GM19023 (cell line): ENCODE measurements at regions not wholly inside any gene's neighbourhood (a gene's known extent, or its start where the extent isn't known, plus 50 kb on each side); places are given as distances from the start of the nearest gene placed in this dataset.

Experiments used
- ATAC-seq: cut with Tn5 transposase; IDR thresholded peaks from one replicate; pipeline ENCODE4 v1.9.1; 2021; ENCODE audit warnings: mild to moderate bottlenecking, moderate library complexity; ENCODE audit not compliant: unreplicated experiment

GRCh38 chr11:45448561-45448960 lies 162.4 kb upstream of the SYT13 start:
- no peak for ATAC-seq

GRCh38 chr11:45446998-45447397 lies 160.9 kb upstream of the SYT13 start:
- no peak for ATAC-seq

DNA sequence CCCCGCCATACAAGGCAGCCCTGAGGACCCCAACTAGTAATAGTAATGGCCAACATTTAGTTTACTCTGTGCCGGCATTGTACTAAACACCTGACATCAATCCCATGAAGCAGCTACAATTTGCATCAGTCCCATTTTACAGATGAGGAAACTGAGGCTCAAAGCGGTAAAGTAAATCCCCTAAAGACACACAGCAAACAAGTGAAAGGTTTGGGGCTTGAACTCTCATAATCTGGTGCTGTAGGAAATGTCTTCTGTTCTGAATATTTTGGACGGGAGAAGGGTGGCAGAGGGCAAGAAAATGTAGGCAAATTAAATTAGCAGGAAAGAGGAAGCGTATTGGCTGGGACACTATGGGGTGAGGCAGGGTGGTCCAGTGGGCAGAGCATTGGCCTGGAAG lies 160.3 kb upstream of the SYT13 start:
- no peak for ATAC-seq

DNA sequence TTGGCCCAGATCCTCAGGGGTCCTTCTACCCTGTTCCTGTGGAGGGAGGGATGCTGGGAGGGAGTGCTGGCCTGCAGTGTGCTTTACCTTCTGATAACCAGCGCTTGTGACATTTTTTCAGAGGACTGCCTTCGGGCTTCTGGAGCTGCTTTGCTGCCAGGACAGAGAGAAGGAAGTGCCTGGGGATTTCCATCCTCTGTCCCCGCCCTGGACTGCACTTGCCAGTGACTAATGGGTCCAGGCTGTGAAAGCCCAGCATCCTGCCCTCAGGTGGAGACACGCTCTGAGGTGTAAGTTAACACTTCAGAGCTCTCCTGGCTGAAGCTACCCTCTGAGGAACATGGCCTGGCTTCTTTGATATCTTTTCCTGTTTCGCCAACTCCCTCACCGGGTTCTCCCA lies 158.7 kb upstream of the SYT13 start:
- ATAC-seq, result no peak

- no peak for ATAC-seq
Observed at GRCh38 chr11:45440111-45440510, 154.0 kb upstream of the SYT13 start.

GRCh38 chr11:45436966-45437365 lies 150.8 kb upstream of the SYT13 start:
- ATAC-seq, result no peak

DNA sequence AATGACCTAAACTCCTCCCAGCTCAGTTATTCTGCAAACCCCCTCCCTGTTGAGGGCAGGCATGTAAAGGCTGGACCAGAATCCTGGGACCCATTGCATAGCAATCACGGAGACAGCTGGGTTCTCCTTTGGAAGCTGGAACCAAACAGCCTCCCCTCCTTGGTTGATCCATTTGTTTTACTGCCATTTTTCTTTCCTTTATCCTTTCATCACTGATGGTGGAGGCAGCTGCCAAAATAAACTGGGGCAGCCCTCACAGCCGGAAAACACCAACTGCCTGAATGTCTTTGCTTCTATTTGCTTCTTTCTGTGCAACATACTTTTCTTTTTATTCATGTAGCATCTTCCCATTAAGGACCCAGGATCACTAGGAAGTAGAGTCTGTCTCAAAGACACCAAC lies 150.0 kb upstream of the SYT13 start:
- ATAC-seq, result no peak

GRCh38 chr11:45435706-45436105 lies 149.6 kb upstream of the SYT13 start:
- no peak for ATAC-seq

- no peak for ATAC-seq
Observed at GRCh38 chr11:45432910-45433309, 146.8 kb upstream of the SYT13 start.

DNA sequence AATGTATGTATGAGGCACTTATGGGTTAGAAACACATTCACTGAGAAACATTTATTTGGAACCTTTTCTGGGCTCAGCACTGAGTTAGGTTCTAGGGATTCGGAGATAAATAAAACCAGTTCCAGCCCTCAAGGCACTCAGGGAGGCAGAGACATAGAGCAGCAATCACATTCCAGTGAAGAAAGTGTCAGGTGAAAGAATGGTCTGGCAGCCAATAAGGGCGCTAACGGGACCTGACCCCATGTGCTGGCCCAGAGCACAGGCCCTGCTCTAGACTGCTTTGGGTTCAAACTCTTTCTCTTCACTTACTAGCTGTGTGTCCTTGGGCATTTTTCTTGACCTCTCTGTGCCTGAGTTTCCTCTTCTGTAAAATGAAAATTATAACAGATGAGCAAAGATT lies 146.0 kb upstream of the SYT13 start:
- no peak for ATAC-seq

GRCh38 chr11:45431046-45432018 lies 145.2 kb upstream of the SYT13 start:
- no peak for ATAC-seq

GRCh38 chr11:45430361-45430760 lies 144.2 kb upstream of the SYT13 start:
- no peak for ATAC-seq

GRCh38 chr11:45429719-45430118 lies 143.6 kb upstream of the SYT13 start:
- ATAC-seq, result no peak

DNA sequence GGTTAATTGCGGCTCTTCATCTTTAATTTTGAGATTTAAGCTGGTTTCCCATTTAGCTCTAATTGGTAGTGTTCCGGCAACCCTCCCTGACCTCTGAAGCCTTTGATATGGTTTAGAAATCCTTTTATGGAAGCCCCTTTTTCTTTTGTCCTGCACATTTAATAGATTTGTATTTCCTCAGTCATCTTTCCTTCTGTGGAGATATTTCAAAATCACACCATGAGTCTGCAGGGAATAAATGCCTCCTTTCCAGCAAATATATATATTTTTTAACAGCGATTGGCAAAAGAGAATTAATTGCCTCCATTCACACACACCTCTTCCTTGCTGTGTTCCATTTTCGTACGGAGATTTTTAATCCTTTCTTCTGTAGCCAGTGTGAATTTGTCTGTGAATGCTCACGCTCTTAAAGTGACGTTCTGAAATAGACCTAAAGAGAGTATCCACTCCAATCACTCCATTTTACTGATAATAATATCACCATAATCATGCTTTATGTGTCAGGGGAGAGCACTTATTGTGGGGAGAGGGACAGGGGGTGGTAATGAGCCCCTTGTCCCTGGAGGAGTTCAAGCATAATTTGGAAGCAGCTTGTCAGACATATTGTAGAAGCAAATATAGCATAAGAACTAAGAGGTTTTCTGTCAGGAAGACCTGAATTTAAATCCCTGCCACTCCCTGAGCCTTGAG lies 142.5 kb upstream of the SYT13 start:
- no peak for ATAC-seq

DNA sequence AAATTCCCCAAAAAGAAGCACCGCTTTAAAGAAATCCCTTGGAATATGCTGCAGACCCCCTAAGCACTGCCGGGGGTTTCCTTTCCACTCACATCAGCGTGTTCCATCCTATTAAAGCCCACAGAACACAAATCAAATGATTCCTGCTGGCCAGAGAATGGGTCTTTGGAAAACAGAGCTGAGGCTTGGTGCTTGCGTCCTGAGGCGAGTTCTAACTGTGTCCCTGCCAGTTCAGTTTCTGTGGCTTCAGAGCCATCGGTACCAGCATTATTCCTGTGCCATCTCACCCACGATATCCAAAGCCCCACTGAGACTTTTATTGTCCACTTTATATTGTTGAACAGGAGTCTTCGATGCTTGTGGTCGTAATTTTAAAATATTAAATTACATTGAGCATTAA lies 142.0 kb upstream of the SYT13 start:
- no peak for ATAC-seq

- no peak for ATAC-seq
Observed at GRCh38 chr11:45424411-45425180, 138.5 kb upstream of the SYT13 start.

DNA sequence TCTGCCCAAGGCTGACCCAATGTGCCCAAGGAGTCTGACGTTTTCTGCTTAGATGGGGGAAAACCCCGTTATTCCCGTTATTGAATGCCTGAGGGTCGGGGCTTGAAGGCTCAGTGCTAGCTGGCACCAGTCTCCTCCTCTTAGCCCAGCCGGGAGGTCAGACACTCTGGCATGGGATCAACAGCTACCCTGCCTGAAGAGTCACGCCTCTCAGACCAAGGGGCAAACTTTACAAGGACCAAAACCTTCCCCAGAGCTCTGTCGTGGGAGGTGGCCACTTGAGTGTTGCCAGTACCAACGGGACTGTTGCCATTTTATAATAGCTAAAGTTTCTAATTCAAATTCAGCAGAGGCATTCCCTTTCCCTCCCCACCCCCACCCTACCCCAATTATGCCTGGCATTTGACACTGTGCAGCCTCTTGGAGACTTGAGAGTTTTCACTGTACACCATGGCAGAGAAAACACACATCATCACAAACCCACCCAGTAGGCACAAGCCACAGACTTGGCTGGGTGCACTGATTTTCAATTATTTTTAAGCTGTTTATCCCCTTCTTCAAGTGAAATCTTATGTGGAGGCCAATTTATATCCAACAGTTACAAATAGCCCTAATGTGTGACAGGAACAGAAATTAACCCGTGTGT lies 137.5 kb upstream of the SYT13 start:
- ATAC-seq, result no peak

DNA sequence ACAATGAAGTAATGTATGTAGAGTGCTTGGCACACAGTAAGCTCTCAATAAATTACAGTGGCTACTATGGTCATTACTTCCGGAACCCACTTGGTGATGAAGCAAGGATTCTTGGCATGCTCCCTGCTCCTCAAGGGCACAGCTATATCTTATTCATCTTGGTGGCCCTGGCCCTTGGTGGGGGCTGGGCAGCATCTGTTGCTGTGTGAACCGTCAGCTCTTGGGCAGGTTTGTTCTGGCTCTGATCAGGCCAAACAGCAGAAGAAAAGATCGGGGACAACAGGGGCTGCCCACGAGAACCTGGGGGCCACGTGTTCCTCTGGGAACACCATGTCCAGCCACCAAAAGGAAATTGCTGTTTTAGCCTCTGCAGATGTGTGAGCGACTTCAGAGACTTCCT lies 136.9 kb upstream of the SYT13 start:
- ATAC-seq, result no peak

GRCh38 chr11:45414088-45414487 lies 127.9 kb upstream of the SYT13 start:
- no peak for ATAC-seq

DNA sequence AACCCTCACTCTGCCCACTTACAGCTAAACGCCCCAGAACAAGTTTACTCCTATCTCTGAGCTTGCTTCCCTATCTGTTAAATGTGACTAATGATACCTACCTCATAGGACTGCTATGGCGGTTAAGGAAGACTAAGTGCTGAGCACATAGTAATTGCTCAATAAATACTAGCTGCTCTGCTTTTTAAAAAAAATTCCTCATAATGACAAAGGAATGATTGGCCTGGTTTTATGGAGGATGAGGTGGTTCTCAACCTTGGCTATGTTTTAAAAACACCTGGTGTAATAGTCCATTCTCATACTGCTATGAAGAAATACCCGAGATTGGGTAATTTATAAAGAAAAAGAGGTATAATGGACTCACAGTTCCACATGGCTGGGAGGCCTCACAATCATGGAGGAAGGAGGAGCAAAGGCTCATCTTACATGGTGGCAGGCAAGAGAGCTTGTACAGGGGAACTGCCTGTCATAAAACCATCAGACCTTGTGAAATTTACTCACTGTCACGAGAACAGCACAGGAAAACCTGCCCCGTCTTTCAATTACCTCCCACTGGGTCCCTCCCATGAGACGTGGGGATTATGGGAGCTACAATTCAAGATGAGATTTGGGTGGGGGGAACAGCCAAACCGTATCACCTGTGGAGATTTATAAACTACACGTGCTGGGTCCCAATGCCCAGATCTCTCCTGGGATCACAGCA lies 127.2 kb upstream of the SYT13 start:
- ATAC-seq, result no peak
